HG02970 (cell line): ENCODE measurements at regions not wholly inside any gene's neighbourhood (a gene's known extent, or its start where the extent isn't known, plus 50 kb on each side); places are given as distances from the start of the nearest gene placed in this dataset.
"Not testable (repeated sequence)": the region's sequence is repeated elsewhere in the genome, so short reads cannot be mapped to it uniquely, and the experiment has no call there.

Experiments used
- ATAC-seq: cut with Tn5 transposase; IDR thresholded peaks from one replicate; pipeline ENCODE4 v1.9.1; 2021; ENCODE audit warnings: mild to moderate bottlenecking, moderate library complexity, moderate number of reproducible peaks; ENCODE audit not compliant: unreplicated experiment, low FRiP score

DNA sequence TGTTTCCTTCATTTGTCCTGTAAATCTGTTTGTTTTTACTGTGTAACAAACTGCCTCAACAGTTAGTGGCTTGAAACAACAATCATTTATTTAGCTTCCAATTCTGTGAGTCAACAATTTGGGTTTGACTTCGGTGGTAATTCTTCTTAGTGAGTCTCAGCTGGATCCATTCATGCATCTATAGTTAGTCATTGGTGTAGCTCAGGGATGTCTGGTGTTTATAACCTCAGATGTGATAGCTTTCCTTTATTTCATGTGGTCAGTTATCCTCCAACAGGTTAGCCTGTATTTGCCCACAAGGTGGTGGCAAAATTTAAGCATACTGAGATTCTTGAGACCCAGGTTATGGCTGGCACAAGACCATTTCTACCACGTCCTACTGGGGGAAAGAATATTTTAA lies 1267.2 kb downstream of the RAPGEF2 start:
- ATAC-seq = no peak

- no peak for ATAC-seq
Measured at GRCh38 chr4:160371446-160371845, 1268.6 kb downstream of the RAPGEF2 start.

- no peak for ATAC-seq
Measured at GRCh38 chr4:160372390-160372789, 1269.5 kb downstream of the RAPGEF2 start.

- ATAC-seq = no peak
Measured at GRCh38 chr4:160373911-160374310, 1271.0 kb downstream of the RAPGEF2 start.

GRCh38 chr4:160375772-160376452 lies 1273.0 kb downstream of the RAPGEF2 start:
- no peak for ATAC-seq

DNA sequence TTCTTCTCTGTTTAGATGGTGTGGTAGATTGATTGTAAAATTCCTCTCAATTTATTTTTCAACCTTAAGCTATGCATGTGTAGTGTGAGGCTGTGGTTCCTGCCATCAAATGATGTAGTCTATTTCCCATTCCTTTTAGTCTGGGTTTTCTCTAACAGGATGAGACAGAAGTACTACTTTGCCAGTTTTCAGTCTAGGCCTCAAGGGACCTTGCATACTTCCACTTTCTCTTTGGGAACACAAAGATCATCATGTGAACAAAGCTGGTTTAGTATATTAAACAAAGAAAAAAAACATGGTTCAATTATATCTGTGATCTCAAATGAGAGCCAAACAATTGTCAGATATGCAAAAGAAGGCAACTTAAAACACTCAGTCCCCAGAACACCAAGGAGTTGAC lies 1284.0 kb downstream of the RAPGEF2 start:
- ATAC-seq = no peak

DNA sequence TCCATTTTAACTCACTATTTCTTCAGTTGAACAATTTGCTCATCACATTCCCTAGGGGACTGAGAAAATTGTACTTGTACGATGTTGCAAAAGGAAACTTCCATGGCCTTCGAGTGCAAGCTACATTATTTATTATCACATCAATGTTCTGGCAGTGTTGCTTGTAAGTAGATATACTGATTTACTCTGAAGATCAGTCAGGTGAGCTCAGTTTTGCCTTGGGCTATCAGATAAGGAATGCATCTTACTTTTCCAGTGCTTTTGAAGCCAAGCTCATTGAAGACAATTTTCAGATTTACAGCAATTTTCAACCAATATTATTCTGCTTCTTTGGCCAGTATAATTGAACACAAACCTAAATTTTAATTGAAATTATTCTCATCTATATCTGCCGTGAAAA lies 1296.9 kb downstream of the RAPGEF2 start:
- ATAC-seq = no peak

DNA sequence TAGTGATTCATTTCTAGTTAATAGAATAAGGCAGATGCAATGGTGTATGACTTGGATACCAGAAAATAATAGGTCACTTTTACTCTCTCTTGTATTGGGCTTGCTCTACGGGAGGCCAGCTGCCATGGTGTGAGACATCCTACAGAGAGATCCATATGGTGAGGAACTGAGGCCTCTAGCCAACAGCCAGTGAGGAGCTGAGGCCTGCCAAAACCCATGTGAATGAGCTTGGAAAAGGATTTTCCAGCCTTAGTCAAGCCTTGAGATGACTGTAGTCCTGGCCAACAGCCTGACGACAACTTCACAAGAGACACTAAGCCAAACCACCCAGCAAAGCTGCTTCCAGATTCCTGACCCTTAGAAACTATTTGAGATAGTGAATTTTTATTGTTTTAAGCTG lies 1300.2 kb downstream of the RAPGEF2 start:
- no peak for ATAC-seq

GRCh38 chr4:160406263-160406825 lies 1303.5 kb downstream of the RAPGEF2 start:
- ATAC-seq = no peak

- no peak for ATAC-seq
Measured at GRCh38 chr4:160414496-160414895, 1311.6 kb downstream of the RAPGEF2 start.

- ATAC-seq = no peak
Measured at GRCh38 chr4:160423879-160424451, 1321.1 kb downstream of the RAPGEF2 start.

DNA sequence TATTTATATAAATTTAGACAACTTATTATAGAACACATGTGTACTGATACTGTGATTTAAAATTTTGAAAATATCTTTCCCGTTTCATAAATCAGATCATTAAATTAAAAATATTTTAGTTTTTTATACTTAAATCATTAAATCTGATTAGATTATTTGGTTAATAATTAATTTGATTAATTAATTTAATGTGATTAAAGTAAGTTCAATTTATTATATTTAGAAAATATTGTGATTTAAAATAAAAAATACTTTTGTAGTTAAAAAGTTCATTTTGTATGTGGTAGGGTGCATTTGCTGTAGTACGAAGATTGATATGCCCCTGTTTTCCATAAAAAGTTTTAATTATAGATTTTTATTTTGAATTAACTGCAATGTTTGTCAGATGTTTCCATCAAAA lies 1323.4 kb downstream of the RAPGEF2 start:
- no peak for ATAC-seq

DNA sequence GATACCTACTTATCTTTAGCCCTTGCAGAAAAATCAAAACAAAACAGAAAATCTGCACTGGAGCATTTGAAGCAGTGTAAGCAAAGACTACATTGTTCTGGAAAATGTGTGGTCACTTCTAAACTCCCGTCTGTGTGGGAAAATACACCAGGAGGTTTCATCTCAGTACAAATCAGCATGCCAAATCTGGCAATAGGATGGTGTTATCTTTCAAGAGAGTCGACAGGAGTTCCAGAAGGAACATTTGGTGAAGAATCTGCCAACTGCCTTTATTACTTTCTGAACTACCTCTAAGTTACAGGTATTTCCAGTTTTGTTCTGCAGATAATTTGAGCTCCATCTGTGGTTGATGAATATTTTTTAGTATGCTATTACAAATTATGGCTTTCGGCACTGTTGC lies 1348.0 kb downstream of the RAPGEF2 start:
- no peak for ATAC-seq

DNA sequence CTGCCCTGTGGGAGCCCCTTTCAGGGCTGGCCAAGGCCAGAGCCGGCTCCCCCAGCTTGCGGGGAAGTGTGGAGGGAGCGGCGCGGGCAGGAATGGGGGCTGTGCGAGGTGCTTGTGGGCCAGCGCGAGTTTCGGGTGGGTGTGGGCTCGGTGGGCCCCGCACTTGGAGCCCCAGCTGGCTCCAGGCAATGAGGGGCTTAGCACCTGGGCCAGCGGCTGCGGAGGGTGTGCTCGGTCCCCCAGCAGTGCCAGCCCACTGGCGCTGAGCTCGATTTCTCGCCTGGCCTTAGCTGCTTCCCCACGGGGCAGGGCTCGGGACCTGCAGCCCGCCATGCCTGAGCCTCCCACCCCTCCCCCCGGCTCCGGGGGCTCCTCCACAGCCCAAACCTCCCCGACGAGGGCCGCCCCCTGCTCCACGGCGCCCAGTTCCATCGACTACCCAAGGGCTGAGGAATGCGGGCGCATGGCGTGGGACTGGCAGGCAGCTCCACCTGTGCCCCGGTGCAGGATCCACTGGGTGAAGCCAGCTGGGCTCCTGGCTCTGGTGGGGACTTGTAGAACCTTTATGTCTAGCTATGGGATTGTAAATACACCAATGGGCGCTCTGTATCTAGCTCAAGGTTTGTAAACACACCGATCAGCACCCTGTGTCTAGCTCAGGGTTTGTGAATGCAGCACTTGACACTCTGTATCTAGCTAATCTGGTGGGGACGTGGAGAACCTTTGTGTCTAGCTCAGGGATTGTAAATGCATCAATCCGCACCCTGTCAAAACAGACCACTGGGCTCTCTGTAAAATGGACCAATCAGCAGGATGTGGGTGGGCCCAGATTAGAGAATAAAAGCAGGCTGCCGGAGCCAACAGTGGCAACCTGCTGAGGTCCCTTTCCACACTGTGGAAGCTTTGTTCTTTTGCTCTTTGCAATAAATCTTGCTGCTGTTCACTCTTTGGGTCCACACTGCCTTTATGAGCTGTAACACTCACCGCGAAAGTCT lies 1379.1 kb downstream of the RAPGEF2 start:
- not testable (repeated sequence) for ATAC-seq

GRCh38 chr4:160485071-160485687 lies 1382.3 kb downstream of the RAPGEF2 start:
- ATAC-seq = no peak

GRCh38 chr4:160492181-160492580 lies 1389.3 kb downstream of the RAPGEF2 start:
- ATAC-seq = no peak

- ATAC-seq = no peak
Measured at GRCh38 chr4:160493206-160493605, 1390.3 kb downstream of the RAPGEF2 start.

GRCh38 chr4:160495356-160495755 lies 1392.5 kb downstream of the RAPGEF2 start:
- ATAC-seq = no peak

DNA sequence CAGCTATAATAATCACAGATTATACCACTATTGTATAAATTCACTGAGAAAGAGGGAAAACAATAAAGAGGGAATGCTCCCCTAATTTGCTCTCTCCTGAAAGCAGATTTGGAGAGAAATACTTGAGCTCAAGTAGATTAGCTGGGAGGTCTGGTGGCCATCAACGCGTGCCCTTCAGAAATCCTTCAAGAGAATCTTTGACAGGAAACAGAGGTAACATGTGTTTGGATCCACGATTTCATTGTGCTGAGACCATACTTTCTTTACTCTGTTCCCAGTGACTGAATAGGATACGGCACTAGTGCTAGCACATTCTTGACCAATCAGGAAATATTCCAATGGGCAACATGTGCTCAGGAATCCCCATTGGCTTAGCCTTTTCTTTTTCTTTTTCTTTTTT lies 1395.3 kb downstream of the RAPGEF2 start:
- ATAC-seq = no peak

DNA sequence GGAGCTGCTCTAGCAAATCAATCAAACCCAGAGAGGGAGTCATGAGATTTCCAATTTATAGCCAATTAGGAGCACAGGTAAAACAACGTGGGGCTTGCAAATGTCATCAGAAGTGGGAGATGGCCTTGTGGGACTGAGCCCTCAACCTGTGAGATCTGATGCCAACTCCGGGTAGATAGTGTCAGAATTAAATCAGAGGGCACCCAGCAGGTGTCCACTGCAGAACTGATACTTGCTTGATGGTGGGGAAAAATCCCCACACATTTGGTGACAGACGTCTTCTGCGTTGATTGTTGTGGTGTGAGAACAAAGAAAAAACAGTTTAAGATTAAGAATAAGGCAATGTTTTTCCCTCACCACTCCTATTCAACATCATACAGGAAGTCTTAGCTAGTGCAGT lies 1402.8 kb downstream of the RAPGEF2 start:
- no peak for ATAC-seq

DNA sequence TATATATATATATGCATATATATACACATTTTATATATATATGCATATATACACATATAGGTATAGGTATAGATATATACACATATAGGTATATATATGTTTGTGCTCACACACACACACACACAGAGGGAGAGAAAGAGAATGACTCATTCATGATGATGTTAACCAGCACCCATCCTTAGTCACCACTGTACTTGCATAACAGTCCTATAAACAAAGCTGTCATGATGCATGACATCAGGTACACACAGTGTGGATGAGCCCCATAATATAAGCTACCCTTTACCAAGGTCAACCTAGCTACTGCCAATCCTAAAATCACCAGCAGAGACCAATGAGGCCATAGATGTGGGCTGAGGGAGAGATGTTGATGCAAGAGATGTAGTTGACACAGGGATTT lies 1408.0 kb downstream of the RAPGEF2 start:
- no peak for ATAC-seq
